GM21529 (cell line): ENCODE measurements at regions not wholly inside any gene's neighbourhood (a gene's known extent, or its start where the extent isn't known, plus 50 kb on each side); places are given as distances from the start of the nearest gene placed in this dataset.

Experiments
- ATAC-seq: cut with Tn5 transposase; IDR thresholded peaks from one replicate; pipeline ENCODE4 v1.9.1; 2021; ENCODE audit not compliant: unreplicated experiment

DNA sequence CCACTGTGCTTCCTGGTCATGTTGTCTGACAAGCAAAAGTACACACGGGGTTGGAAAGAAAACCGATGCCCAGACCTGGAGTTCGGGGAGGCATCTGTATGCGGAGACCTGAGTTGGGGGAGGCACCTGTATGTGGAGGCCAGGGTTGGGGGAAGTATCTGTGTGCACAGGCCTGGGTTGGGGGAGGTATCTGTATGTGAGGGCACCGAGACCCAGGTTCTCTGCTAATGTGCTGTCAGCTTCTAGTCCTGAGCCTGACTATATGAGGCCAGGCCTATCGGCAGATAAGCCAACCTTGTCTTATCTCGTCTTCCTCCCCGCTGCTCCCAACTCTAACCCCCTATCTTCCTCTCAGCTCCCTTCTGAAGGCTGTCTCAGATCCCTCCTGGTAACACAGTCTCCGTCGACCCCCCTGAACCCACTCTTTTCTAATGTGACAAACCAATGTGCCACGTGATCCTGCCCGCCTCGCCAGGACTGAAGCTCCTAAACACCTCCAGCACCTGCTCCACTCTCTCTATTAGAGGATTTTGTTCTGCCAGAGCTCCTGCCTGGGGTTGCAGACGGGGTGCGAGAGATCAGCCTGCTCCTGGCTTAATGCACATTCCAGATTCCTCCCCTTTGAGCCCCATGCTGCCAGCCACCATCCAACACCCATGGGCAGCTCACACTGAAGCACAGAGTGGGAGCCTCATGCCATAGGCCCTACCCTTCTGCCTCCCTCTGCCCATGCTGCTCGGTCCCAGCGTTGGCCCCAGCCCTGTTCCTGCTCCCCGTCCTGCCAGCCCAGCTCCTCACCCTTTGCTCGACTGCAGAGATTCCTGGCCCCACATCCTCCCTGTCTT, 188.4 kb downstream of the SH3BP4 start:
- no peak for ATAC-seq

DNA sequence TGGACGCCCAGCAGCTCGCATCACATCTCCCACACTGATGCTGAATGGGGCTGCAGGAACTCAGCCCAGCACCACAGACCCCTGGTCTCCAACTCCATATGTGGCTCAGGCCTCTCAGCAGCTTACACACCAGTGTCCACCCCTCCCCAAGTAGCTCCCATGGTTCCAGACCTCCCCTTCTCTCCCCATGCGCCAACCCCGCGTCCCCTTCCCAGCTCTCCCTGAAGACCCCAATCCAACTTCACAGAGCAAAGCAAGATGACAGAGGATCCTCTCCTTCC, 188.9 kb downstream of the SH3BP4 start:
- ATAC-seq = no peak

DNA sequence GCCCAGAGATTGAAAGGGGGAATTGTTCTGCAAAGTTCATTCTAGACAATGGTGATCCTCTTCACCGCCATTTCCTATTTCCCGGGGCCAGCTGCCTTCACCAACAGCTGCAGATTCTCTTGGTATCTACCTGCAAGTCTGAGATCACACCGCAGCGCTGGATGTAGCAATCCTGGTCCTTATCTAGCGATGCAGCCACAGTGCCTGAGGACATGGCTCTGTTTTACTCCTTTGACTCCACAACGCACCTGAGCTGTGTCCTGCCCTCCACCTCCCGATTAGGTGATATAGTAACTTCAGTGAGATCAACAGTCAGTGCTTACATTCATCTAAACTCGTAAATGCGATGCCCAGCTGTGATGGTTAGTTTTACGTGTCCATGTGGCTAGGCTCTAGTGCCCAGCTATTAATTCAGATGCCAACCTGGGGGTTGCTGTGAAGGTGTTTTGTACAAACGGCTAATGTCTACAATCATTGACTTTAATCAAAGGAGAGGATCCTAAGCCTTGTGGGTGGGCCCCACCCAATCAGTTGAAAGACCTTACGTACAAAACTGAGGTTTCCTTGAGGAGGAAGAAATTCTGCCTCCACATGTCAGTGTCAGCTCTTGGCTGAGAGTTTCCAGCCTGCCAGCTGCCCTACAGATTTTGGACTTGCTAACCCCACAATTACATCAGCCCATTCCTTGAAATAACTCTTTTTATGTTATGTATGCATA, 189.8 kb downstream of the SH3BP4 start:
- no peak for ATAC-seq

DNA sequence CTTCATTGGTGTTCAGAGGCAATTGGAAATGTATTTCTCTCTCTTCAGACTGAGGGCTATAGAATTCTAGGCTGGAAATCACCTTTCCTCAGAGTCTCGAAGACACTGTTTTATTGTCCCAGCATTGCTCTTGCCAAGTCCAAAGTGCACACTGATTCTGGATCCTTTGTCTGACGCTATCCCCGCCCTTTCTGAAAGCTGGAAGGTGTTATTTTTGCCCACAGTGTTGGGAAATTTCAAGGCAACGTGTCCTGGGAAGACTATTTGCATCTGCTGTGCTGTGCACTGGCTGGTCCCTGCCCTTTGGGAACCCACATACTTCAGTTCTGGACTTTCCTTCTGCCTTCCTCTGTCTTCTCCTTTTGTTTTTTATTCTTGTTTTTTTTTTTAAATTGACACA, 190.8 kb downstream of the SH3BP4 start:
- ATAC-seq = no peak

DNA sequence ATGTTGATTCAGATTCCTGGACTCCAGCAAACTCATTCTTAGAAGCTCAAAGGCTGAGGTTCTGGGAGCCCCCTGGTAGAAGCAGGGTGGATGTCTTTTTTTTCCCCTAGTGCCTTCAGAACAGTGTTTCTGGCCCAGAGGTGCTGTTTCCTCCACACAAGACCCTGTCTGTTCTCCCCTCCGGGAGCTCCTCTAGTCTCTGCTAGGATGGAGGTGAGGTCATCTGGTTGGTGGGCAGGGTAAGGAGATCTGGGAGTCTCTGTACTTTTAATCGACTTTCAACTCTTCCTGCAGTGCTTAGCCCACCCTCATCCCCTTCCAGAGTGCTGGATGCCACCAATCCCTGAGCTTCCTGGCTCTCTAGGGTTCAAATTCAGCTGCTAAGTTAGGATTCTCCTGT, 192.0 kb downstream of the SH3BP4 start:
- no peak for ATAC-seq

DNA sequence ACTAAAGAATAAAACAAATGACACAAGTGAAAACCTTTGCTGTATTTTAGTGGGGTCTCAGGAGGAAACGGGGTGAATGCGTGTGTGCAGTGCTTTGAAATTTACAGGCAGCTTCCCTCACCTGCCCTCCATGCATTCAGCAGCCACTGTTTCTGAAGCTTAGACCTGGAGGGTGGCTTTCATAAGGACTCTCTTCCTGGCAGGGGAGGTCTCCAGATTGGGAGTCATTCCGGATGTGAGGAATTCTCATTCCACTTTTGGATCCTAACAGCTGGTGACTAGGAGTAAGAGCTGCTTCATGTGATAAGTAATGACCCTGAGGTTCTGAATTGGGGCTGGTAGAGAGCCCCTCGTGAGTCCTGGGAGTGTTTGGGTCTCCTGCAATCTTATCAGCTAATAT, 192.5 kb downstream of the SH3BP4 start:
- ATAC-seq = no peak

DNA sequence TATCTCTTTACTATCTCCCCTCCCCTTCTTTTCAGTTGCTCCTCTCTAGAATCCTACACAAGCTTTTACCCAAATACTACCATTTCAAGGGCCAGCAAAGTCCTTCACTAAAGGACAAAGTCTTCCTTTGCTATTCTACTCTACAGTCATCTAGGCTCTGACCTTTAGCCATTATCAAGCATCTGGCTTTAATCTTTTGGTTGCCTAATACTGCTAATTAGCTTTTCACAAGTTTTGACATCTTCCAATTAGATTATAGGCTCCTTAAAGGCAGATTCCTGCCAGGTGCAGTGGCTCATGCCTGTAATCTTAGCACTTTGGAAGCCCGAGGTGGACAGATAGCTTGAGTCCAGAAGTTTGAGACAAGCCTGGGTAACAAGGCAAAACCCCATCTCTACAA, 194.4 kb downstream of the SH3BP4 start:
- ATAC-seq = no peak

DNA sequence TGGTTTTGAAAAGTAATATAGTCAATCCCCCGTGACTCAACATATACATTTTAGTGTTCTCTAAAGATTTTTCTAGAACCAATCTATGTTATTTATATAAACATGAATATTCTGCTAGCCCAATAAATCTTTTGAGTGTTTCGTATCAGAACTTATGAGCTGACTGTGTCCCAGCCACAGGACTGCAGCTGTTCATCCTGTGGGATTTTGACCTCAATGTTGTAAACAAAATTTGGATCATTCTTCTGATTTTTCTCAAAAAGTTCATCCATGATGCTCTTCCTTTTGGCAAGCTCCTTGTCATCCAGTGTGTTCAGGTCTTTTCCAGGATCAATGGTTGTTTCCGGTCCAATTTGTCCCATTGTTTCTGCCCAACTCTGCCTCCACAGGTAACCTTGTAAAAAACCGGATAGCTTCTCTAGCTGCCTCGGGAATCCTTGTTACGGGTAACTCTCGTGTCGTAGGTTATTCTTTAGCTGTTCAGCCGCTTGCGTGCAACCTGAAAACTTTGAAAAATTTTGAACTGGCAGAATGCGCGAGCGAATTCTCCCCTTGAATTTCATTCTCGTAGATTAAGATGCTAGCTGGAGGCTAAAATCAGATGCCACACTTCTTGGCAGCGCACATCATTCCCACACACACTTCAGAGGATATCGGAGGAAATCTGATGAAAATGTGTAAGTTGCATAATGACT, 195.2 kb downstream of the SH3BP4 start:
- no peak for ATAC-seq

DNA sequence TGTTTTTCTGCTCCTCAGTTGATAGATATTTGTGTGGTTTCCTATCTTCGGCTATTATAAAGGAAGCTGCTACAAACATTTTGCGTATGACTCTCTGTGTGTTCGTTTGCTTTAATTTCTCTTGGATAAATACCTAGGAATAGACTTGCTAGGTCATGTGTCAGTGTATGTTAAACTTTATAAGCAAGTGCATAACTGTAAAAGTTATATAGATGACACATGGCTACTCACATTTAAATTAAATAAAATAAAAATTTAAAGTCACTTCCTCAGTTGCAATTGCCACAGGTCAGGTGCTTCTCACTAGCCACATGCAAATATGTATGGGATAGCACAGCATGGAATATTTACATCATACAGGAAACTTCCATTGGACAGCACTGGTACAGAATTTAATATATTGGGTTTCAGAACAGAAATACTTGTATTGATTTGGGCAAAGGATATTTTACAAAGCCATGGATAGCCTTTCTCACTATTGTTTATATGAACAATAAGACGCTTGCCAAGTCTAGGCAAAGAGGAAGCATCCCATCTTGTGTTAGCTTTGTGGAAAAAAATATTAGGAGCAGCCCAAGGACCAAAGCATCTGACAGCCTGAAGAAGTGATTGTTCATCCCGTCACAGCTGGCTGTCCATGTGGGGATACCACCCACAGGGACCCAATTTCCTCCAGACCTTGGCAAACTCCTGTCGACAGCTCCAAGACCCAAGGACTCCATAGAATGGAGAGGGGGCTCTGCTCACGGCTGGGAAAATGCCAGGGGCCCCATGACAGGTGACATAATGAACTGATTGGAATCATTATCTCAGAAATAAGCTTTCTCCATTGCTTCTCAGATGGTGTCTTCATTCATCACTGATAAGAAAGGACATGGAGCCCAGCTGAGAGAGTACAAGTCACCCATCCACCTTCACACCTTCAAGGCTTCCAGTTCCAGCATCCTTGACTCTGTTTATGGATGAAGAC, 196.7 kb downstream of the SH3BP4 start:
- no peak for ATAC-seq

DNA sequence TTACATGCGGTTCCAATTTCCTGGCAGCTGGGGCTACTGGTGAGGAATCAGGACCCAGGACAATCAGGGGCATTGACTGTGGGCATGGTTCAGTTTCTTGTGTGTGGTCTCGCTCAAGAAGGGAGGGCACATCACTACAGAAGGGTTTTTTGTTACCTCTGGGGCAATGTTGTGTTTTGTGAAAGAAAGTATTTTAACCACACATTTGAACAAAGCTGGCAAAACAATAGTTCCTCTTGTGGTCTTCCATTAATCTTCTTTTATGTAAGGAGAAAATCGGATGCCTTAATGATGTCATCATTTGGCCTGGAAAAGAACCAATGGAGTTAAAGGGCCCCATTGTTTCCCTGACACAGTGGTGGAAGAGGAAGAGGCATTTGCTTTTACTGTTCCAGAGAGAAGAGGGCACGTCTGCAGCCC, 197.4 kb downstream of the SH3BP4 start:
- no peak for ATAC-seq

DNA sequence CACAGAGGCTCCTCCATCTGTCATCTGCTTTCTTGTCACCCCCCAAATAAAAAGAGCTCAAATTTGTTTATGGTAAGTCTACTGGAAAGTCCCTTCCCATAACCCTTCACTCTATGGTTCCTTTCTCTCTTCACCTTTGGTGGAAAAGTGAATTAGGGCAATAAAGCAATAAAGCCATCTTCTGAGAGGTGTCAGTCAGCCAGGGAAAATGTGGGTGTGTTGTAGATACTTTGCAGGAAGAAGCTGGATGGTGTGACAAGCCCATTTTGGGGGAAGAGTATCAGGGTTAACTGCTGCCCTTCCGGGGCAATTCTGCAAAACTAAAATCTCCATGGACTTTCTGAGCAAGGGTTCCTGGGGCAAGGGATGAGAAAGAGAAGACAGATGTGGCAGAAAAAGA, 197.9 kb downstream of the SH3BP4 start:
- no peak for ATAC-seq

DNA sequence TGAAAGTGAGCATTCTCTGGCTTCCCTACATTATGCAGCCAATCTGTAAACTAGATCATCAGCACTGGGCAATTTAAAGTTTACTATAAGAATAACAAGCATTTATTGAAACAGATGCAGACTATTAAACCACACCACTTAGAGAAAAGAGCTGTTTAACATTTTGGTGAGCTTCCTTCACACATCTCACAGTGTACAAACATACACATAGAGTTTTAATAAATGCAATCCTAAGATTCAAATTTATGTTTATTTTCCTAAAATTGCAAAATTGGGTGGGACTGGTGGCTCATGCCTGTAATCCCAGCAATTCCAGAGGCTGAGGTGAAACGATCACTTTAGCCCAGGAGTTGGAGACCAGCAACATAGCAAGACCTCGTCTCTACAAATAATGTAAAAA, 199.3 kb downstream of the SH3BP4 start:
- ATAC-seq = no peak

DNA sequence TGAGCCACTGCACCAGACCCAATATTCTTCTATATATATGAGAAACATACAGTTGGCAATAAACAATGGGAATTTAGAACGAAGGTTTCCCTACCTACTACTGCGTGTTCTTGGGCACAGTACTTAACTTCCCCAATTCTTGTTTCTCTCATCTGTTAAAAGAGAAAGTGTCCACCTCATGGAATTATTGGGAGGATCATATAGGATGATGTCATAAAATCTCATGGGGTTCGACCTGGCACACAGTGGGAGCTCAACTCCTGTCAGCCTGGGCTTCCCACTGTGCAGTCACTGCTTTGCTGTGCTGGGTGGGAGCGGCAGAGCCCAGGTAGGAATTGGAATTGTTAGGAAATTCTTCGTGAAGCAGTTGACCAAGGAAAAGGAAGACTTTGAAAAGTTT, 203.3 kb downstream of the SH3BP4 start:
- no peak for ATAC-seq

DNA sequence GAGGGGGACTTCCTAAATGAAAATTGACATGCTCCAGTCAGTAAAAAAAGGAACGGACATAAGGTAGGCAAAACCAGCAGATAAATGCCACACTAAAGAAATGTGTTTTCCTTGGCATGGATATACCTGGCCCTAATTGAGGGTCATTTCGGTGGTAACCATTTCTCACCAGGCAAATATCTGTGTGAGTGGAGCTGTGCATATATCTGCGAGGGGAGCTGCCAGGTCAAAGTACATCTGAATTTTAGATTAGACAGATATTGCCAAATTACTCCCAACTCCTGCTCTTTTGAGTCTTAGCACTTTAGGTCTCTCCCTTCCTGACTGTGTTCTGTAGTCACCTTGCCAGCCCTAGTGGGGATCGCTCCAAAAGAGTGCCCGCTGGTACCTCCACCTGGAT, 204.2 kb downstream of the SH3BP4 start:
- no peak for ATAC-seq

DNA sequence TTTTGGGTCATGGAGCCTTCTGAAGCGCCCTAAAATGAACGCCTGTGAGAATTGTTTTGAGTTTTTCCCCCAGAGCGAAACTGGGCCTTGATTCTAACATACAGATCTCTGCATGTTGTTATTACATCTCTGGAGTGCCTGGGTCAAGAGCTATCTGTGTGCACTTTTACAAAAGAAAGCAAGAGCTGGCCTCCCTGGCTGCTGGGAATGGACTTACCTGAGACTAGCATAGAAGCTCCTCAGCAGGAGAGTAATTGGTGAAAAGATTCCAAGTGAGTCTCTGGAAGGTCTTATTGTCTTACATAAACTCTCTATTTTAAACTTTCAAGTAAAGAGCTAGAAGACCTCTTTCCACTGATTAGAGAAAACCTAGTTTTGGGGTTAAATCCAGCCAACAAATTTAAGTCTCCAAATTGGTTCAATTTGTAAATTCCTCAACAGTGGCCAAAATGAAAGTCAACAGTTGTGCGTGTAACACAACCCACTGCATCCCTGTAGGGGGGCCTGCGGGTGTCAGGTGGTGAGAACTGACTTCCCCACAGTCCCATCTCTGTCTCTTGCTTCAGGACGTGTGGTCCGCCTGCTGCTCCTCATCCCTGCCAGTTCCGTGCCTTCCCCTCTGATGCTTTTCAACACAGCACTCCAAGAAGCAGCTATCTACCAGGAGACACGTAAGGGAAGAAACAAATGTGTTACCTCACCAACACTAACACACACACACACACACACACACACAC, 206.1 kb downstream of the SH3BP4 start:
- ATAC-seq = no peak

DNA sequence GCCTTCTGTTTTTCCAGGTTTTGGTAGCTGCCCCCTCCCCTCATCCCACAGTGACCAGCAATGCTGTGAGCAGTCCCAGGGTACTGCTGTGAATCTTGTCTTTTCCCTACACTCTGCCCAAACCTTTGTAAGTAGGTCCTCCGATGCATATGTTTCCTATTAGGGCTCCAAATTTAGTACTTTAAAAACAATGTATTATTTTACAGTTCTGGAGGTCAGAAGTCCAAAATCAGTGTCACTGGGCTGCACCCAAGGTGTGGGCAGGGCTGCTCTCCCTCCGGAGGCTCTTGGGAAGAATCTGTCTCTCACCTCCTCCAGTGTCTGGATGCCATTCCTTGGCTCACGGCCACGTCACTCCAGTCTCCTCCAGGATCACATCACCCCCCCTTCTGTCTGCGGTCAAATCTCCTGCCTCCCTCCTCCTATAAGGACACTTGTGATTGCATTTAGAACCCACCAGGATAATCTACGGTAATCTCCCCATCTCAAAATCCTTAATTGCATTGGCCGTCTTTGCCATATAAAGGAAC, 208.5 kb downstream of the SH3BP4 start:
- ATAC-seq = no peak

DNA sequence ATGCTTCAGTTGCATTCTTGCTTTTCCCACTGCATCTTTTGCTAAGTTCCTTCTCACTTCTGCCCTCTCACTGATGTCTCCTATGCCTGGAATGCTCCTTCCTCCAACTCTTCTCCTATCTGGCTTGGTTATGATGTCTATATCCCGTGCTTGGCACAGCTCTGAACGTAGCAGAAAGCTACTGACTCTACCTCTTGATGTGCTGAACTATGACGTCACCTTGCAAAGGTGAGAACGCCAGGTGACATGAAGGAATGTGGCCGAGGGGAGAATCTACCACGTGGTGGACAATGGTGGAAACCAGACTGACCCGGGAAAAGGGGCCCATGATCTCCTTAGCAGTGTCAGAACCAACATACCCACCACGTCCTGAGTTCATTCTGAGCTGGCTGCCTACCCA, 209.7 kb downstream of the SH3BP4 start:
- no peak for ATAC-seq

DNA sequence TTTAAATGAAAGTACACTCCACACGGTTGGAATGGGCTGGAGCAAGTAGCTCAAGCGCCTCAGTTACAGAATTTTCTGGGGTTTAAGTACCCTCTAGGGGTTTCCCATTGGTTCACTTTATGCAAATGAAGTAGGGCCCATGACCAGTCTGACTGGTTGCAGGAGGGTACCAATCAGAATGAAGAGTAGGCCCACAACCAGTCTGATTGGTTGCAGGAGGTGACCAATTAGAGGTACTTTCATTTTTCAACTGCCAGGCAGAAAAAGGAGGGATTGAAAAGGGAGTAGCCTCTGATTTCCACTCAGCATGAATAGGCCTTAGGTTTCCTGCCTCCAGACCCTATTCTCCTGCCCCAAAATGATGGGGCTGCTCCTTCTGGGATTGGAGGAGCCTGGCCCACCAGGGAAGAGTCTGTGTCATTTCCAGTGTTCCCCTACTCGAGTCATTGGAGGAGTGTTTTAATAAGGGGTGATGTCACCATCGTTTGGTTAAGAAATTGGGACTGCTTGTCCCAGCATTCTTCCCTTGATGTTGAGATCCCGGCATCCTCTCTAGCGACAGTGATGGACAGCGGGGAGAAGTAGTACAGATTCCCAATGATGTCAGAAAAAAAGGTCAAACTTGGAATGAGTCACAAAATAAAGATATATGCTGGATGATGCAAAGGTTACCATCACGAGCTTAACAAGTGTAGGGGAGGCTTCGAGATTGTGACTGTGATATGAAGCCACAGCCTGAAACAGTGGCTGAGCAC, 210.4 kb downstream of the SH3BP4 start:
- ATAC-seq = no peak

DNA sequence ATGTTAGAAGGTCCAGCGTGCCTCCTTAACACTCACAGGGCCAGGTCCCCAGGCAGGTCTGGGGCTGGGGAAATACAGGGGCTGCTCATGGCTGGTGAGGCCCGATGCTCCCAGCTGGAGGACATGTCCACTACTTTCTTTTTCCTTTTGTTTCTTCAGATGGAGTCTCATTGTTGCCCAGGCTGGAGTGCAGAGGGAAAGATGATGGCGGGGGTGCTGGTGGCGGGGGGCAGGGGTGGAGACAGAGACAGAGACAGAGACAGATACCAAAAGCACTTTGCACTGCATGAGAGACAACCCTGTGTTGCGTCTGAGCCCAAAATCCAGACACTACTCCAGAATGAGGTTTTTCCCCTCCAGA, 211.0 kb downstream of the SH3BP4 start:
- no peak for ATAC-seq
